ENCODE measurements at regions not wholly inside any gene's neighbourhood (a gene's known extent, or its start where the extent isn't known, plus 50 kb on each side); places are given as distances from the start of the nearest gene placed in this dataset.

GRCh38 chr2:34280606-34281005 is 681.5 kb upstream of the FAM98A start:
- no peak for TF ChIP-seq CTCF (IDR thresholded peaks at IDR 0.05; ENCODE audit: insufficient read depth, low read length, poor library complexity, severe bottlenecking)
- no peak for TF ChIP-seq EZH2phosphoT487 (conservative IDR thresholded peaks at IDR 0.05; ENCODE audit: low read length)

Measured in SU-DHL-6 (cell line).